Choroid plexus epithelial cell (primary cell): ENCODE measurements at regions not wholly inside any gene's neighbourhood (a gene's known extent, or its start where the extent isn't known, plus 50 kb on each side); places are given as distances from the start of the nearest gene placed in this dataset.

Source experiments
- DNase-seq: peaks from one replicate; pipeline ENCODE4 v3.0.0-alpha.2; 2010; ENCODE audit warnings: low read depth
- H3K4me3 ChIP-seq: 2 replicates; pipeline ENCODE4 v1.5.1; 2011; ENCODE audit warnings: low read depth, mild to moderate bottlenecking, control low read depth, low read length, moderate library complexity
- CTCF ChIP-seq: conservative IDR thresholded peaks from 2 replicates; pipeline ENCODE4 v1.5.1; 2011; ENCODE audit warnings: low read depth, mild to moderate bottlenecking, control low read depth, inconsistent platforms, low read length, moderate library complexity

DNA sequence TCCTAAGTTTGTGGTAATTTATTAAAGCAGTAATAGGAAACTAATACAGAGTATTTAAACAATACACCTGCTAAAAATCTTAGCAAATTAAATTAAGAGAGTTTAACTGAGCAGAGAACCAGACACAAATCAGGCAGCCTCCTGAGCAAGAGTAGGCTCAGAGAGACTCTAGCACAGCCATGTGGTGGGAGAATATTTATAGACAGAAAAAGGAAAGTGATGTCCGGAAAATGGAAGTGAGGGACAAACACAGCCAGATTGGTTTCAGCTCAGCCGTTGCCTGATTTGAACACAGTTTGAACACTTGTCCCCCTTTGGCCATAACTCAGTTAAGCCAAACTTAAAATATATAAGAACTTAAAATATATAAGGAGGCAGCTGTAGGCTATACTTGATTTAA lies 192.6 kb upstream of the PSMD7 start:
- no peak for TF ChIP-seq CTCF
- no peak overlapping the region for H3K4me3 ChIP-seq
- no peak for DNase-seq

- no peak for TF ChIP-seq CTCF
- no peak for DNase-seq
- no peak overlapping the region for H3K4me3 ChIP-seq
These were observed 195.1 kb upstream of the PSMD7 start for GRCh38 chr16:74101379-74102137.

DNA sequence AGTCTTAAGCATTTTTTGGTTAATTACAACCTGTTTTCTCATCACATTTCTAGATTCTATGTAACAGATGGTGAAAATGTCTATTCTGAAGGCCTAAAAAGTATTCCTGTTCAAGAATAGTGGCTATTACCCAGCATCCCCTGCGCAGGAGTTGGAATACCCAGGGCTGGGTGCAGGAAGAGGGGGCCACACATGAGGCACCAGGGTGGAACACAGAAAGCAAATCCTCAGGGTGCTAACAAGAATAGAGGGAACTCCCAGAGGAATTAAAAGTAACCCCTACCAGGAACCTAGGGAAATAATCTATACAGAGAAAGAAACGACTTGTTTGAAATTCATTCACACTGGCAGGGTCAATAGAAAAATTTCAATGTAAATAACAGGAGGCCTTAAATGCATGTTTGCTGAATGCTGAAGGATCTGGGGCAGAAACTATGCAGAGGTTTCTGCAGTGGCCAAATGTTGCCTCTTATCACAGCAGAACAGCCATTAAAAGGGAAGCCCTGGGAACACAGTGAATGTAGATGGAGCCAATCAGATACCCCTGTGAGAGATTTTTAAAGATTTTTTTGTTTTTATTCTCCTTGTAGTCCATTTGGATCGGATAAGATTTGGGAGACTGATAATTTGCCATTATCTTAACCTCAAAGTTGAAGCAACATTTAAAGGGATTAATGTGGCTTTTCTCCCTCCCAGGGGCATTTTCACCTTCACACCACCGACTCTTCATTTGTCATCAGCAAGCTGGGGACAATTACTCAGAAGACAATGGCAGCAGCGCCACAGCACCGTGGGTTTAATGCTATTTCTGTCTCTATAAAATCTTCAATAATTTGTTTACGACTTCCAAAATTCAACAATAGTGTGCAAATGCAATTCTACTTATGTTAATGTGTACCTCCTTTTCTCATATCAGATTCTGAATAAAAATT lies 196.0 kb upstream of the PSMD7 start:
- DNase-seq: no peak
- no peak overlapping the region for H3K4me3 ChIP-seq
- TF ChIP-seq CTCF: no peak

DNA sequence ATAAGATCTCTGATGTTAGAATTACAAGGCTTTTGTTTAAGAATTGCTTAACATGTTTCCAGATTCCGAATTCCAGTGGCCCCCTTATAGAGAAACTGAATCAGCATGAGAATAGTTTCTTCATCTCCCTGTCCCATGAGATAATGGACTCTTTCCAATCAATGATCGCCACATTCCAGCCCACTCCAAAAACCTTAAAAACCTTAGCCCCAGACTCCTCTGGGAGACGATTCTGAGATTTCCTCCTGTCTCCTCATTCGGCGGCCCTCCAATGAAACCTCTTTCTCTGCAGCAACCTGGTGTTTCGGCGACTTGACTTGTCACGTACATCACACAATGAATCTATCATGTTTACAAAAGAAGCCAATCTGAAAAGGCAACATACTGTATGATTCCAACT lies 197.1 kb upstream of the PSMD7 start:
- H3K4me3 ChIP-seq: no peak overlapping the region
- DNase-seq: no peak
- no peak for TF ChIP-seq CTCF

DNA sequence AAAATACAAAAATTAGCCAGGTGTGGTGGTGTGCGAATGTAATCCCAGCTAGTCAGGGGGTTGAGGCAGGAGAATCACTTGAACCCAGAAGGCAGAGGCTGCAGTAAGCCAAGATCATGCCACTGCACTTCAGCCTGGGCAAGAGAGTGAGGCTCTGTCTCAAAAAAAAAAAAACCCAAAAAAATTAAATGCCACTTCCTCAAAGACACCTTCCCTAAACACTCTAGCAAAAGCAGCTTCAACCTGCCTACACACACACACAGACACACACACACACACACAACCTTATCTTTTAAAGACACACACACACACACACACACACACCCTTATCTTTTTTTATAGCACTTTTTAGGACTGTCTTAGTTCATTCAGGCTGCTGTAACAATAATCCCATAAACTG lies 201.7 kb upstream of the PSMD7 start:
- H3K4me3 ChIP-seq: no peak overlapping the region
- no peak for DNase-seq
- TF ChIP-seq CTCF: no peak

DNA sequence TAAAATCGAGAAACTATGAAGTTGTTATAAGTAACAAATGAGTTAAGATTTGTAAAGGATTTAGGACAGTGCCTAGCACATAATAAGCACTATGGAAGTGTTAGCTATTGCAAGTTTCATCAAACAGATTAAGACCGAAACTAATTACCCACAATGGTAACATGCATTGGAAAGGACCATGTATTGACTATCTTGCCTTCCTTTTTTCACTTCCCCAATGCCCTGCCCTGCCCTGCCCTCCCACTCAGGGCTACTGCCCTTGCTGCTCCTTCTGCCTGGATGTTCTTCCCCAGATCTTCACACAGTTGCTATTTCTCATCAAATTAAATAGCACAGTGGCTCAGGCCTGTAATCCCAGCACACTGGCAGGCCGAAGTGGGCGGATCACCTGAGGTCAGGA lies 202.1 kb upstream of the PSMD7 start:
- no peak overlapping the region for H3K4me3 ChIP-seq
- no peak for TF ChIP-seq CTCF
- no peak for DNase-seq
